PC-3 (cell line): ENCODE measurements at regions not wholly inside any gene's neighbourhood (a gene's known extent, or its start where the extent isn't known, plus 50 kb on each side); places are given as distances from the start of the nearest gene placed in this dataset.

Source experiments
- ATAC-seq: fragments of 200-7000 bp; cut with Tn5 transposase; 2 replicates; pipeline ENCODE4 v1.9.1; 2020; ENCODE audit warnings: mild to moderate bottlenecking, moderate library complexity
- BruUV-seq: library from RNA; stranded (reverse); fragments of 400-500 nt; replicated peaks from 2 replicates; lab custom pipeline; 2021; lab: Mats Ljungman, UMichigan
- CTCF ChIA-PET: fragments of 300-600 bp; sonication (Branson Sonifier 250); formaldehyde crosslinking; loops from one replicate; lab custom pipeline; 2022; ENCODE audit warnings: antibody characterized with exemption; lab: Charles Lee
- POLR2A ChIA-PET: fragments of 300-600 bp; sonication (Branson Sonifier 250); formaldehyde crosslinking; loops from one replicate; lab custom pipeline; 2022; ENCODE audit warnings: antibody characterized with exemption; ENCODE audit not compliant: unreplicated experiment; lab: Charles Lee
- DNase-seq: peaks from one replicate; pipeline ENCODE4 v3.0.0-alpha.2; 2015
- H2AFZ ChIP-seq: fragments of 300-600 bp; sonication (generic); 2 replicates; pipeline ENCODE4 v1.6.0; 2016; ENCODE audit warnings: antibody characterized with exemption, low read length
- H3F3A ChIP-seq: fragments of 300-600 bp; sonication (generic); one replicate; pipeline ENCODE4 v1.6.0; 2017; ENCODE audit warnings: antibody characterized with exemption, low read length, control low read depth, mild to moderate bottlenecking; ENCODE audit not compliant: unreplicated experiment
- H3K27ac ChIP-seq: fragments of 300-600 bp; sonication (generic); 2 replicates; pipeline ENCODE4 v1.5.1; 2016; ENCODE audit warnings: mild to moderate bottlenecking, low read length
- H3K27me3 ChIP-seq: fragments of 300-600 bp; sonication (generic); 2 replicates; pipeline ENCODE4 v1.6.1; 2016; ENCODE audit warnings: low read length, mixed read lengths
- H3K36me3 ChIP-seq: fragments of 300-600 bp; sonication (generic); 2 replicates; pipeline ENCODE4 v1.6.1; 2016; ENCODE audit warnings: low read depth, mixed run types, low read length, mixed read lengths
- H3K4me1 ChIP-seq: fragments of 300-600 bp; sonication (generic); 2 replicates; pipeline ENCODE4 v1.5.1; 2016; ENCODE audit warnings: low read length; ENCODE audit not compliant: insufficient read depth
- H3K4me2 ChIP-seq: fragments of 300-600 bp; sonication (generic); 2 replicates; pipeline ENCODE4 v1.6.0; 2016; ENCODE audit warnings: low read length
- H3K4me3 ChIP-seq: fragments of 300-600 bp; sonication (generic); 2 replicates; pipeline ENCODE4 v1.5.1; 2016; ENCODE audit warnings: mild to moderate bottlenecking, low read length, mixed read lengths
- H3K79me2 ChIP-seq: fragments of 300-600 bp; sonication (generic); 2 replicates; pipeline ENCODE4 v1.6.1; 2017; ENCODE audit warnings: low read length, mixed read lengths
- H3K9ac ChIP-seq: fragments of 300-600 bp; sonication (generic); 2 replicates; pipeline ENCODE4 v1.6.0; 2016; ENCODE audit warnings: mild to moderate bottlenecking, low read length
- H3K9me2 ChIP-seq: fragments of 300-600 bp; sonication (generic); replicated peaks from 2 replicates; pipeline ENCODE4 v1.6.1; 2016; ENCODE audit warnings: mixed run types, low read length, mixed read lengths
- H3K9me3 ChIP-seq: fragments of 300-600 bp; sonication (generic); 2 replicates; pipeline ENCODE4 v1.6.1; 2016; ENCODE audit warnings: low read length, mixed read lengths
- H4K20me1 ChIP-seq: fragments of 300-600 bp; sonication (generic); 2 replicates; pipeline ENCODE4 v1.6.1; 2016; ENCODE audit warnings: low read length, mixed read lengths
- CTCF ChIP-seq: fragments of 300-600 bp; sonication (generic); conservative IDR thresholded peaks from 2 replicates; pipeline ENCODE4 v1.5.1; 2017; ENCODE audit warnings: antibody characterized with exemption, low read depth, mild to moderate bottlenecking, low read length
- EZH2 ChIP-seq: fragments of 300-600 bp; sonication (generic); IDR thresholded peaks from one replicate; pipeline ENCODE4 v1.6.1; 2017; ENCODE audit warnings: antibody characterized with exemption, mild to moderate bottlenecking, low read length; ENCODE audit not compliant: unreplicated experiment
- EZH2phosphoT487 ChIP-seq: fragments of 300-600 bp; sonication (generic); IDR thresholded peaks from 2 replicates; pipeline ENCODE4 v1.6.1; 2018; ENCODE audit warnings: mild to moderate bottlenecking, antibody characterized with exemption, low read length, borderline replicate concordance
- intact Hi-C: fragments of 100-400 bp; cut with micrococcal nuclease; formaldehyde crosslinking; loops from 2 replicates; pipeline ENCODE4 v1.9.0; 2023

GRCh38 chr15:62362144-62362543 lies 197.1 kb upstream of the C2CD4B start:
- TF ChIP-seq EZH2 (no peak), CTCF (no peak), EZH2phosphoT487 (no peak)
- CTCF ChIA-PET: no interaction called here
- H3K9me3 ChIP-seq: no peaks in the 10 kb centered on the region
- no peaks in the 10 kb centered on the region for H3K36me3 ChIP-seq
- POLR2A ChIA-PET: no interaction called here
- ATAC-seq: no peak
- H3K27ac ChIP-seq: no peak overlapping the region
- H4K20me1 ChIP-seq: no peaks in the 10 kb centered on the region
- H3K4me3 ChIP-seq: no peak overlapping the region
- peaks cover 25% of the 10 kb centered on the region for H3K27me3 ChIP-seq
- H2AFZ ChIP-seq: no peak overlapping the region
- no peaks in the 10 kb centered on the region for H3K4me1 ChIP-seq
- H3K4me2 ChIP-seq: no peak overlapping the region
- no peak for DNase-seq
- intact Hi-C loops: no loop called here
- no peaks in the 10 kb centered on the region for H3K9me2 ChIP-seq
- no peak overlapping the region for H3K9ac ChIP-seq
- no peaks in the 10 kb centered on the region for H3F3A ChIP-seq
- no TSS peak for BruUV-seq
- H3K79me2 ChIP-seq: no peaks in the 10 kb centered on the region

- H3K27ac ChIP-seq: no peak overlapping the region
- peaks cover 25% of the 10 kb centered on the region for H3K27me3 ChIP-seq
- no peak overlapping the region for H3K9ac ChIP-seq
- H3K36me3 ChIP-seq: no peaks in the 10 kb centered on the region
- H3K4me3 ChIP-seq: no peak overlapping the region
- POLR2A ChIA-PET: no interaction called here
- no peak for DNase-seq
- no TSS peak for BruUV-seq
- no peak overlapping the region for H2AFZ ChIP-seq
- CTCF ChIA-PET: no interaction called here
- intact Hi-C loops: no loop called here
- H3K4me1 ChIP-seq: no peaks in the 10 kb centered on the region
- ATAC-seq: no peak
- H3K9me3 ChIP-seq: no peaks in the 10 kb centered on the region
- H4K20me1 ChIP-seq: no peaks in the 10 kb centered on the region
- H3F3A ChIP-seq: no peaks in the 10 kb centered on the region
- H3K79me2 ChIP-seq: no peaks in the 10 kb centered on the region
- no peak overlapping the region for H3K4me2 ChIP-seq
- no peaks in the 10 kb centered on the region for H3K9me2 ChIP-seq
- TF ChIP-seq CTCF (no peak), EZH2 (no peak), EZH2phosphoT487 (no peak)
Measured at GRCh38 chr15:62362608-62363007, 197.5 kb upstream of the C2CD4B start.

- Histone ChIP-seq H3K9me3 (no peaks in the 10 kb centered on the region), H4K20me1 (no peaks in the 10 kb centered on the region), H3K36me3 (no peaks in the 10 kb centered on the region), H3K9me2 (no peaks in the 10 kb centered on the region), H3K4me2 (no peak overlapping the region), H3K79me2 (no peaks in the 10 kb centered on the region), H3K27ac (no peak overlapping the region), H2AFZ (no peak overlapping the region), H3F3A (no peaks in the 10 kb centered on the region), H3K9ac (no peak overlapping the region), H3K4me3 (no peak overlapping the region), H3K27me3 (peaks cover 25% of the 10 kb centered on the region), H3K4me1 (no peaks in the 10 kb centered on the region)
- TF ChIP-seq CTCF (no peak), EZH2 (no peak), EZH2phosphoT487 (no peak)
- POLR2A ChIA-PET: no interaction called here
- no peak for ATAC-seq
- DNase-seq: no peak
- CTCF ChIA-PET: no interaction called here
- intact Hi-C loops: no loop called here
- no TSS peak for BruUV-seq
Measured at GRCh38 chr15:62363913-62364312, 198.8 kb upstream of the C2CD4B start.
